ENCODE measurements at regions not wholly inside any gene's neighbourhood (a gene's known extent, or its start where the extent isn't known, plus 50 kb on each side); places are given as distances from the start of the nearest gene placed in this dataset.

- TF ChIP-seq PAX5 (IDR thresholded peaks at IDR 0.05; ENCODE audit: insufficient read depth, low read length, severe bottlenecking) (no peak), POLR2AphosphoS5 (IDR thresholded peaks at IDR 0.05; ENCODE audit: low read depth, low read length) (no peak), TAF1 (IDR thresholded peaks at IDR 0.05; ENCODE audit: low read depth, low read length) (no peak), SPI1 (IDR thresholded peaks at IDR 0.05; ENCODE audit: low read depth, low read length) (no peak), POU2F2 (IDR thresholded peaks at IDR 0.05; ENCODE audit: low read depth, low read length) (no peak), POLR2A (IDR thresholded peaks at IDR 0.05; ENCODE audit: low read depth, low read length) (no peak)
- no peak for DNase-seq (ENCODE audit: insufficient read length, low spot score)
- FAIRE-seq, result no peak
Observed at GRCh38 chr1:4324525-4324924, 329.9 kb upstream of the AJAP1 start.

GRCh38 chr1:4327142-4327541 lies 327.3 kb upstream of the AJAP1 start:
- FAIRE-seq (no peak), DNase-seq (ENCODE audit: insufficient read length, low spot score) (no peak)
- TF ChIP-seq SPI1 (IDR thresholded peaks at IDR 0.05; ENCODE audit: low read depth, low read length) (no peak), POLR2AphosphoS5 (IDR thresholded peaks at IDR 0.05; ENCODE audit: low read depth, low read length) (no peak), PAX5 (IDR thresholded peaks at IDR 0.05; ENCODE audit: insufficient read depth, low read length, severe bottlenecking) (no peak), POU2F2 (IDR thresholded peaks at IDR 0.05; ENCODE audit: low read depth, low read length) (no peak), TAF1 (IDR thresholded peaks at IDR 0.05; ENCODE audit: low read depth, low read length) (no peak), POLR2A (IDR thresholded peaks at IDR 0.05; ENCODE audit: low read depth, low read length) (no peak)

GRCh38 chr1:4328402-4329071 lies 325.9 kb upstream of the AJAP1 start:
- FAIRE-seq (no peak), DNase-seq (ENCODE audit: insufficient read length, low spot score) (no peak)
- TF ChIP-seq SPI1 (IDR thresholded peaks at IDR 0.05; ENCODE audit: low read depth, low read length) (no peak), POLR2AphosphoS5 (IDR thresholded peaks at IDR 0.05; ENCODE audit: low read depth, low read length) (no peak), POLR2A (IDR thresholded peaks at IDR 0.05; ENCODE audit: low read depth, low read length) (no peak)

- TF ChIP-seq PAX5 (IDR thresholded peaks at IDR 0.05; ENCODE audit: insufficient read depth, low read length, severe bottlenecking) (no peak), POLR2A (IDR thresholded peaks at IDR 0.05; ENCODE audit: low read depth, low read length) (no peak), SPI1 (IDR thresholded peaks at IDR 0.05; ENCODE audit: low read depth, low read length) (no peak), TAF1 (IDR thresholded peaks at IDR 0.05; ENCODE audit: low read depth, low read length) (no peak), POU2F2 (IDR thresholded peaks at IDR 0.05; ENCODE audit: low read depth, low read length) (no peak), POLR2AphosphoS5 (IDR thresholded peaks at IDR 0.05; ENCODE audit: low read depth, low read length) (no peak)
- FAIRE-seq (no peak), DNase-seq (ENCODE audit: insufficient read length, low spot score) (no peak)
Observed at GRCh38 chr1:4330805-4331766, 323.3 kb upstream of the AJAP1 start.

GRCh38 chr1:4331767-4332163 lies 322.6 kb upstream of the AJAP1 start:
- no peak for TF ChIP-seq POLR2AphosphoS5 (IDR thresholded peaks at IDR 0.05; ENCODE audit: low read depth, low read length)
- TF ChIP-seq POLR2A (IDR thresholded peaks at IDR 0.05; ENCODE audit: low read depth, low read length), result no peak
- no peak for TF ChIP-seq PAX5 (IDR thresholded peaks at IDR 0.05; ENCODE audit: insufficient read depth, low read length, severe bottlenecking)
- no peak for TF ChIP-seq TAF1 (IDR thresholded peaks at IDR 0.05; ENCODE audit: low read depth, low read length)
- no peak for TF ChIP-seq POU2F2 (IDR thresholded peaks at IDR 0.05; ENCODE audit: low read depth, low read length)
- TF ChIP-seq SPI1 (IDR thresholded peaks at IDR 0.05; ENCODE audit: low read depth, low read length), result no peak
- no peak for FAIRE-seq

GRCh38 chr1:4336507-4336906 lies 317.9 kb upstream of the AJAP1 start:
- FAIRE-seq, result no peak
- DNase-seq (ENCODE audit: insufficient read length, low spot score), result no peak
- TF ChIP-seq POLR2A (IDR thresholded peaks at IDR 0.05; ENCODE audit: low read depth, low read length) (no peak), SPI1 (IDR thresholded peaks at IDR 0.05; ENCODE audit: low read depth, low read length) (no peak), PAX5 (IDR thresholded peaks at IDR 0.05; ENCODE audit: insufficient read depth, low read length, severe bottlenecking) (no peak)

More at GRCh38 chr1:4331767-4332163, 322.6 kb upstream of the AJAP1 start:
- DNase-seq (ENCODE audit: insufficient read length, low spot score), result no peak

- DNase-seq (ENCODE audit: insufficient read length, low spot score) (no peak), FAIRE-seq (no peak)
- TF ChIP-seq POU2F2 (IDR thresholded peaks at IDR 0.05; ENCODE audit: low read depth, low read length) (no peak), PAX5 (IDR thresholded peaks at IDR 0.05; ENCODE audit: insufficient read depth, low read length, severe bottlenecking) (no peak), POLR2AphosphoS5 (IDR thresholded peaks at IDR 0.05; ENCODE audit: low read depth, low read length) (no peak), POLR2A (IDR thresholded peaks at IDR 0.05; ENCODE audit: low read depth, low read length) (no peak), TAF1 (IDR thresholded peaks at IDR 0.05; ENCODE audit: low read depth, low read length) (no peak), SPI1 (IDR thresholded peaks at IDR 0.05; ENCODE audit: low read depth, low read length) (no peak)
Observed at GRCh38 chr1:4341421-4341820, 313.0 kb upstream of the AJAP1 start.

- no peak for DNase-seq (ENCODE audit: insufficient read length, low spot score)
- TF ChIP-seq PAX5 (IDR thresholded peaks at IDR 0.05; ENCODE audit: insufficient read depth, low read length, severe bottlenecking), result no peak
- TF ChIP-seq POLR2A (IDR thresholded peaks at IDR 0.05; ENCODE audit: low read depth, low read length), result no peak
- no peak for TF ChIP-seq POU2F2 (IDR thresholded peaks at IDR 0.05; ENCODE audit: low read depth, low read length)
- no peak for FAIRE-seq
Observed at GRCh38 chr1:4344065-4344732, 310.2 kb upstream of the AJAP1 start.

- DNase-seq (ENCODE audit: insufficient read length, low spot score) (no peak), FAIRE-seq (no peak)
- TF ChIP-seq PAX5 (IDR thresholded peaks at IDR 0.05; ENCODE audit: insufficient read depth, low read length, severe bottlenecking), result no peak
- no peak for TF ChIP-seq POLR2AphosphoS5 (IDR thresholded peaks at IDR 0.05; ENCODE audit: low read depth, low read length)
- no peak for TF ChIP-seq SPI1 (IDR thresholded peaks at IDR 0.05; ENCODE audit: low read depth, low read length)
Observed at GRCh38 chr1:4345094-4345493, 309.3 kb upstream of the AJAP1 start.
